ENCODE measurements at regions not wholly inside any gene's neighbourhood (a gene's known extent, or its start where the extent isn't known, plus 50 kb on each side); places are given as distances from the start of the nearest gene placed in this dataset.
"Not testable (repeated sequence)": the region's sequence is repeated elsewhere in the genome, so short reads cannot be mapped to it uniquely, and the experiment has no call there.

- H3K36me3 ChIP-seq, result no peaks in the 10 kb centered on the region
- H3K4me3 ChIP-seq, result no peak overlapping the region
- no peaks in the 10 kb centered on the region for H3K27me3 ChIP-seq (replicated peaks; ENCODE audit: insufficient read depth)
- no peaks in the 10 kb centered on the region for H3K4me1 ChIP-seq (ENCODE audit: control insufficient read depth in 1 of 2, low read depth in 2 of 2)
- DNase-seq (ENCODE audit: low spot score) (no peak), ATAC-seq (ENCODE audit: insufficient number of reproducible peaks, low FRiP score, low read depth) (no peak)
- TF ChIP-seq, protein P1, sequence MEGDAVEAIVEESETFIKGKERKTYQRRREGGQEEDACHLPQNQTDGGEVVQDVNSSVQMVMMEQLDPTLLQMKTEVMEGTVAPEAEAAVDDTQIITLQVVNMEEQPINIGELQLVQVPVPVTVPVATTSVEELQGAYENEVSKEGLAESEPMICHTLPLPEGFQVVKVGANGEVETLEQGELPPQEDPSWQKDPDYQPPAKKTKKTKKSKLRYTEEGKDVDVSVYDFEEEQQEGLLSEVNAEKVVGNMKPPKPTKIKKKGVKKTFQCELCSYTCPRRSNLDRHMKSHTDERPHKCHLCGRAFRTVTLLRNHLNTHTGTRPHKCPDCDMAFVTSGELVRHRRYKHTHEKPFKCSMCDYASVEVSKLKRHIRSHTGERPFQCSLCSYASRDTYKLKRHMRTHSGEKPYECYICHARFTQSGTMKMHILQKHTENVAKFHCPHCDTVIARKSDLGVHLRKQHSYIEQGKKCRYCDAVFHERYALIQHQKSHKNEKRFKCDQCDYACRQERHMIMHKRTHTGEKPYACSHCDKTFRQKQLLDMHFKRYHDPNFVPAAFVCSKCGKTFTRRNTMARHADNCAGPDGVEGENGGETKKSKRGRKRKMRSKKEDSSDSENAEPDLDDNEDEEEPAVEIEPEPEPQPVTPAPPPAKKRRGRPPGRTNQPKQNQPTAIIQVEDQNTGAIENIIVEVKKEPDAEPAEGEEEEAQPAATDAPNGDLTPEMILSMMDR (IDR thresholded peaks at IDR 0.05), result no peak
- H3K27ac ChIP-seq, result no peak overlapping the region
- peaks cover 3% of the 10 kb centered on the region for H3K9me3 ChIP-seq
These were observed 70.0 kb upstream of the FYN start for GRCh38 chr6:111943266-111943665.

GRCh38 chr6:111943726-111944125 is 70.5 kb upstream of the FYN start:
- no peak overlapping the region for H3K4me3 ChIP-seq
- peaks cover 3% of the 10 kb centered on the region for H3K9me3 ChIP-seq
- no peak overlapping the region for H3K27ac ChIP-seq
- H3K36me3 ChIP-seq, result no peaks in the 10 kb centered on the region
- DNase-seq (ENCODE audit: low spot score) (no peak), ATAC-seq (ENCODE audit: insufficient number of reproducible peaks, low FRiP score, low read depth) (no peak)
- TF ChIP-seq, protein P1 (IDR thresholded peaks at IDR 0.05), result no peak
- no peaks in the 10 kb centered on the region for H3K27me3 ChIP-seq (replicated peaks; ENCODE audit: insufficient read depth)
- H3K4me1 ChIP-seq (ENCODE audit: control insufficient read depth in 1 of 2, low read depth in 2 of 2), result no peaks in the 10 kb centered on the region

DNA sequence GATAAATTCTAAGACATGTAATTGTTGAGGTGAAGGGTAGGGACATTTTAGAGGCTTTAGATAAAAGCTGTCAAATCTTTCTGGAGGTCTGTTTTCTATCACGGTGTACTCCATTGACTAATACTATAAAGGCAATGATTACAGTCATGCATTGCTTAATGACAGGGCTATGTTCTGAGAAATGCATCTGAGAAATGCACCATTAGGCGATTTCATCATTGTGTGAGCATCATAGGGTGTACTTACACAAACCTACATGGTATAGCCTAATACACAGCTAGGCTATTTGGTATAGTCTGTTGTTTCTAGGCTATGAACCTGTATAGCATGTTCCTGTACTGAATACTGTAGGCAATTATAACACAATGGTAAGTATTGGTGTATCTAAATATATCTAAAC is 71.3 kb upstream of the FYN start:
- Histone ChIP-seq H3K4me3 (no peak overlapping the region), H3K36me3 (no peaks in the 10 kb centered on the region), H3K9me3 (peaks cover 3% of the 10 kb centered on the region), H3K27me3 (replicated peaks; ENCODE audit: insufficient read depth) (no peaks in the 10 kb centered on the region), H3K27ac (no peak overlapping the region), H3K4me1 (ENCODE audit: control insufficient read depth in 1 of 2, low read depth in 2 of 2) (no peaks in the 10 kb centered on the region)
- ATAC-seq (ENCODE audit: insufficient number of reproducible peaks, low FRiP score, low read depth) (no peak), DNase-seq (ENCODE audit: low spot score) (no peak)
- TF ChIP-seq, protein P1 (IDR thresholded peaks at IDR 0.05), result no peak

DNA sequence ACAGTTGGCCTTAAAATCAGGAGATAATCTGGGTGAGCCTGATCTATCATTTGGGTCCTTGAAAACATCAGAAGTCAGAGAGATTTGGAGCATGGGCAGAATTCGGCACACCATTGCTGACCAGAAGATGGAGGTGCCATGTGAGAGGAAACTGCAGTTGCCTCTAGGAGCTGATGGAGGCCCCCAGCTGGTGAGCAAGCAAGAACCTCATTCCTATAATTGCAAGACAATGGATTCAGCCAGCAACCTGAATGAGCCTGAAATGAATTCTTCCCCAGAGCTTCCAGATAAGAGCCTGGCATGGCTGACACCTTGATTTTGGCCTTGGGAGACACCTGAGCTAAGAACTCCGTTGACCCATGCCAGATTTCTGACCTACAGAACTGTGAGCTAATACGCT is 76.3 kb upstream of the FYN start:
- no peaks in the 10 kb centered on the region for H3K36me3 ChIP-seq
- ATAC-seq (ENCODE audit: insufficient number of reproducible peaks, low FRiP score, low read depth), result no peak
- TF ChIP-seq, protein P1 (IDR thresholded peaks at IDR 0.05), result no peak
- H3K4me1 ChIP-seq (ENCODE audit: control insufficient read depth in 1 of 2, low read depth in 2 of 2), result no peaks in the 10 kb centered on the region
- no peak overlapping the region for H3K27ac ChIP-seq
- no peak overlapping the region for H3K4me3 ChIP-seq
- H3K9me3 ChIP-seq, result no peaks in the 10 kb centered on the region
- no peak for DNase-seq (ENCODE audit: low spot score)
- H3K27me3 ChIP-seq (replicated peaks; ENCODE audit: insufficient read depth), result no peaks in the 10 kb centered on the region

- not testable (repeated sequence) for H3K4me1 ChIP-seq (ENCODE audit: control insufficient read depth in 1 of 2, low read depth in 2 of 2); DNase-seq (ENCODE audit: low spot score); ATAC-seq (ENCODE audit: insufficient number of reproducible peaks, low FRiP score, low read depth); H3K36me3 ChIP-seq; H3K4me3 ChIP-seq; H3K27ac ChIP-seq; H3K27me3 ChIP-seq (replicated peaks; ENCODE audit: insufficient read depth); H3K9me3 ChIP-seq
These were observed 76.7 kb upstream of the FYN start for GRCh38 chr6:111949984-111950383.

- Histone ChIP-seq H3K27me3 (replicated peaks; ENCODE audit: insufficient read depth) (no peaks in the 10 kb centered on the region), H3K9me3 (no peaks in the 10 kb centered on the region), H3K4me1 (ENCODE audit: control insufficient read depth in 1 of 2, low read depth in 2 of 2) (no peaks in the 10 kb centered on the region), H3K4me3 (no peak overlapping the region), H3K27ac (no peak overlapping the region), H3K36me3 (no peaks in the 10 kb centered on the region)
- ATAC-seq (ENCODE audit: insufficient number of reproducible peaks, low FRiP score, low read depth) (no peak), DNase-seq (ENCODE audit: low spot score) (no peak)
- TF ChIP-seq, protein P1 (IDR thresholded peaks at IDR 0.05), result no peak
These were observed 77.6 kb upstream of the FYN start for GRCh38 chr6:111950661-111951496.

Data from thoracic aorta (tissue), 2 donors.